HepG2 (cell line): ENCODE measurements at regions not wholly inside any gene's neighbourhood (a gene's known extent, or its start where the extent isn't known, plus 50 kb on each side); places are given as distances from the start of the nearest gene placed in this dataset.

ENCODE experiments used
- ATF7-NPFF ChIP-seq: sonication (generic); formaldehyde crosslinking; IDR thresholded peaks from 2 replicates; pipeline ENCODE4 v1.8.1; 2023; ENCODE audit warnings: mild to moderate bottlenecking, low read depth, missing genetic modification reagents, moderate library complexity
- CBX5 ChIP-seq: sonication (generic); formaldehyde crosslinking; IDR thresholded peaks from 2 replicates; pipeline ENCODE4 v1.4.0; 2020; ENCODE audit warnings: missing genetic modification reagents, borderline replicate concordance
- MBNL3 ChIP-seq: fragments of 250-450 bp; sonication (Bioruptor Pico); conservative IDR thresholded peaks from 2 replicates; pipeline ENCODE4 v1.8.0; 2022; ENCODE audit warnings: mild to moderate bottlenecking, inconsistent platforms
- MEF2D ChIP-seq: sonication (generic); formaldehyde crosslinking; IDR thresholded peaks from 2 replicates; pipeline ENCODE4 v1.5.1; 2020; ENCODE audit warnings: mild to moderate bottlenecking, missing genetic modification reagents
- MTF1 ChIP-seq: sonication (generic); formaldehyde crosslinking; IDR thresholded peaks from 2 replicates; pipeline ENCODE4 v1.5.0; 2020; ENCODE audit warnings: missing genetic modification reagents
- NCOR1 ChIP-seq: fragments of 200-600 bp; sonication (generic); IDR thresholded peaks from 2 replicates; pipeline ENCODE4 v1.7.0; 2017; ENCODE audit warnings: antibody characterized with exemption, low read length, borderline replicate concordance
- POGZ ChIP-seq: sonication (generic); formaldehyde crosslinking; IDR thresholded peaks from 2 replicates; pipeline ENCODE4 v1.4.0; 2020; ENCODE audit warnings: mild to moderate bottlenecking, missing genetic modification reagents
- RORA ChIP-seq: sonication (generic); formaldehyde crosslinking; IDR thresholded peaks from 2 replicates; pipeline ENCODE4 v1.5.0; 2020; ENCODE audit warnings: mild to moderate bottlenecking, missing genetic modification reagents, moderate library complexity
- SP4 ChIP-seq: sonication (generic); formaldehyde crosslinking; IDR thresholded peaks from 2 replicates; pipeline ENCODE4 v1.8.1; 2023; ENCODE audit warnings: mild to moderate bottlenecking, missing genetic modification reagents
- XBP1 ChIP-seq: sonication (generic); formaldehyde crosslinking; IDR thresholded peaks from 2 replicates; pipeline ENCODE4 v1.5.0; 2020; ENCODE audit warnings: missing genetic modification reagents
- ZFP36 ChIP-seq: fragments of 150-350 bp; IDR thresholded peaks from 2 replicates; pipeline ENCODE4 v1.6.1; 2018; ENCODE audit warnings: borderline replicate concordance, low read length, low read depth; ENCODE audit not compliant: partially characterized antibody
- ZFX ChIP-seq: sonication (generic); formaldehyde crosslinking; IDR thresholded peaks from 2 replicates; pipeline ENCODE4 v1.4.0; 2020; ENCODE audit warnings: mild to moderate bottlenecking, low read depth, missing genetic modification reagents, moderate library complexity
- ZMYM3 ChIP-seq: sonication (generic); formaldehyde crosslinking; IDR thresholded peaks from 2 replicates; pipeline ENCODE4 v1.5.1; 2020; ENCODE audit warnings: mild to moderate bottlenecking, missing genetic modification reagents
- ZNF333 ChIP-seq: sonication (generic); formaldehyde crosslinking; IDR thresholded peaks from 2 replicates; pipeline ENCODE4 v1.4.0; 2020; ENCODE audit warnings: mild to moderate bottlenecking, missing genetic modification reagents, borderline replicate concordance
- ZNF33A ChIP-seq: sonication (generic); formaldehyde crosslinking; IDR thresholded peaks from 2 replicates; pipeline ENCODE4 v1.5.1; 2020; ENCODE audit warnings: missing genetic modification reagents, mild to moderate bottlenecking, moderate library complexity, borderline replicate concordance
- ZNF441 ChIP-seq: sonication (generic); formaldehyde crosslinking; IDR thresholded peaks from 2 replicates; pipeline ENCODE4 v1.7.0; 2021; ENCODE audit warnings: missing genetic modification reagents, borderline replicate concordance
- ZNF768 ChIP-seq: sonication (generic); formaldehyde crosslinking; IDR thresholded peaks from 2 replicates; pipeline ENCODE4 v1.4.0; 2020; ENCODE audit warnings: missing genetic modification reagents
- TF ChIP-seq, protein P1 (sequence below): sonication (generic); formaldehyde crosslinking; IDR thresholded peaks from 2 replicates; pipeline ENCODE4 v1.5.0; 2020; ENCODE audit warnings: missing genetic modification reagents
- TF ChIP-seq, protein P2 (sequence below): sonication (generic); formaldehyde crosslinking; IDR thresholded peaks from 2 replicates; pipeline ENCODE4 v1.8.0; 2022; ENCODE audit warnings: mild to moderate bottlenecking, missing genetic modification reagents, borderline replicate concordance
- TF ChIP-seq, protein P3 (sequence below): sonication (generic); formaldehyde crosslinking; IDR thresholded peaks from 2 replicates; pipeline ENCODE4 v1.8.0; 2022; ENCODE audit warnings: missing genetic modification reagents, low read depth, mild to moderate bottlenecking, borderline replicate concordance
- TF ChIP-seq, protein P4 (sequence below): sonication (generic); formaldehyde crosslinking; IDR thresholded peaks from 2 replicates; pipeline ENCODE4 v1.5.0; 2020; ENCODE audit warnings: mild to moderate bottlenecking, low read depth, missing genetic modification reagents, borderline replicate concordance
- TF ChIP-seq, protein P5 (sequence below): IDR thresholded peaks from 2 replicates; pipeline ENCODE4 v1.6.1; 2018; ENCODE audit warnings: missing genetic modification reagents
- TF ChIP-seq, protein P6 (sequence below): sonication (generic); formaldehyde crosslinking; IDR thresholded peaks from 2 replicates; pipeline ENCODE4 v1.4.0; 2020; ENCODE audit warnings: missing genetic modification reagents
- TF ChIP-seq, protein P7 (sequence below): sonication (generic); formaldehyde crosslinking; IDR thresholded peaks from 2 replicates; pipeline ENCODE4 v1.5.1; 2020; ENCODE audit warnings: missing genetic modification reagents, mild to moderate bottlenecking, borderline replicate concordance

DNA sequence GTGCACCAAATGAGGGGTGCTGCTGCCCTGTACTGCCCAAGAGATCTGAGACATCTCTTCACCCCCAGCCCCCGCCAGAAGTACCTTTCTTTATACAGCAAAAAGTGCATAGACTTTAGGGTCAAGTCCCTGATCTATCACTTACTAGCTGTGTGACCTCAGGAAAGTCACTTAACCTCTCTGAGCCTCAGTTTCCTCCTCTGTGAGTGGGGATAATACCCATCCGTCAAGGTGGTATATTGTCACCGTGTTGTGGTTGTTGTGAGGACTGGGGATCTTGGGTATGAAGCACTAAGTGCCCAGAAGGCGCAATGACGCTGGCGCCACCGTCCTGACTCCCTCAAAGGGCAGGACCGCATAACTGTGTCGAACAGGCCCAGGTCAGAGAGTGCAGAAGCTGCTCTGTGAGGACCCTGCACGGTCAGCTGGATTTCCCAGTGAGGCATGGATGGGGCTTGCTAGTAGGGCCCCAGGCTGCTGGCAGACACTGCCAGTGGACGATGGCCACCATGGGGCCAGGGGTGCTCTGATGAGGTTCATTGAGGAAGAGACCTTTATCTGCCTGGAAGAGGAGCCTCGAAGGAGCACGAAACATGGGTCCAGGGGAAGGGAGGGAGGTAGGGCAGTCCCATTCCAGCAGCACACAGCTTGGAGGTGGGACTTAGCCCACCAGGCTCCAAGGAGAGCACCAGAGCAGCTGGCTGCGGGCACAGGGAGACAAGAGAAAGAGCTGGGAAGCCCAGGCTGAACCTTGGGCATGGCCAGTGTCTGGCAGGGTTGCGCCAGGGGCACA, 61.8 kb upstream of the LAPTM4A start (continued):
- TF ChIP-seq MBNL3 (CRISPR knock-in tag), result no peak
- TF ChIP-seq, protein P1, sequence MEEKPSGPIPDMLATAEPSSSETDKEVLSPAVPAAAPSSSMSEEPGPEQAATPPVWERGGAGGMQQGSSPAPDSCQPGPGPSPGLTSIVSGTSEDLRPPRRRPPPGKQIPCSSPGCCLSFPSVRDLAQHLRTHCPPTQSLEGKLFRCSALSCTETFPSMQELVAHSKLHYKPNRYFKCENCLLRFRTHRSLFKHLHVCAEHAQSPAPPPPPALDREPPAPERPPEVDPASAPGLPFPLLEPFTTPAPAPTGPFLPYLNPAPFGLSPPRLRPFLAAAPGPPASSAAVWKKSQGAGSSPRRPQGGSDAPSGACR (CRISPR knock-in tag), result no peak
- TF ChIP-seq, protein P2, sequence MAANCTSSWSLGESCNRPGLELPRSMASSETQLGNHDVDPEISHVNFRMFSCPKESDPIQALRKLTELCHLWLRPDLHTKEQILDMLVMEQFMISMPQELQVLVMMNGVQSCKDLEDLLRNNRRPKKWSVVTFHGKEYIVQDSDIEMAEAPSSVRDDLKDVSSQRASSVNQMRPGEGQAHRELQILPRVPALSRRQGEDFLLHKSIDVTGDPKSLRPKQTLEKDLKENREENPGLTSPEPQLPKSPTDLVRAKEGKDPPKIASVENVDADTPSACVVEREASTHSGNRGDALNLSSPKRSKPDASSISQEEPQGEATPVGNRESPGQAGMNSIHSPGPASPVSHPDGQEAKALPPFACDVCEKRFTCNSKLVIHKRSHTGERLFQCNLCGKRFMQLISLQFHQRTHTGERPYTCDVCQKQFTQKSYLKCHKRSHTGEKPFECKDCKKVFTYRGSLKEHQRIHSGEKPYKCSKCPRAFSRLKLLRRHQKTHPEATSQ (CRISPR knock-in tag), result no peak
- no peak for TF ChIP-seq POGZ (CRISPR knock-in tag)
- peak; percentile 86 for TF ChIP-seq ZMYM3 (CRISPR knock-in tag)
- no peak for TF ChIP-seq XBP1 (CRISPR knock-in tag)
- no peak for TF ChIP-seq CBX5 (CRISPR knock-in tag)
- TF ChIP-seq, protein P3, sequence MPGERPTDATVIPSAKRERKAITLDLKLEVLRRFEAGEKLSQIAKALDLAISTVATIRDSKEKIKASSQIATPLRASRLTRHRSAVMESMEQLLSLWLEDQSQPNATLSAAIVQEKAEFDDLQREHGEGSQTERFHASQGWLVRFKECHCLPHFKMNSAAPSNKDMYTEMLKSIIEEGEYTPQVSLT (CRISPR knock-in tag), result no peak
- TF ChIP-seq, protein P4, sequence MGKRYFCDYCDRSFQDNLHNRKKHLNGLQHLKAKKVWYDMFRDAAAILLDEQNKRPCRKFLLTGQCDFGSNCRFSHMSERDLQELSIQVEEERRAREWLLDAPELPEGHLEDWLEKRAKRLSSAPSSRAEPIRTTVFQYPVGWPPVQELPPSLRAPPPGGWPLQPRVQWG (CRISPR knock-in tag), result no peak
- TF ChIP-seq ZNF768 (CRISPR knock-in tag), result peak; percentile 96
- TF ChIP-seq, protein P5, sequence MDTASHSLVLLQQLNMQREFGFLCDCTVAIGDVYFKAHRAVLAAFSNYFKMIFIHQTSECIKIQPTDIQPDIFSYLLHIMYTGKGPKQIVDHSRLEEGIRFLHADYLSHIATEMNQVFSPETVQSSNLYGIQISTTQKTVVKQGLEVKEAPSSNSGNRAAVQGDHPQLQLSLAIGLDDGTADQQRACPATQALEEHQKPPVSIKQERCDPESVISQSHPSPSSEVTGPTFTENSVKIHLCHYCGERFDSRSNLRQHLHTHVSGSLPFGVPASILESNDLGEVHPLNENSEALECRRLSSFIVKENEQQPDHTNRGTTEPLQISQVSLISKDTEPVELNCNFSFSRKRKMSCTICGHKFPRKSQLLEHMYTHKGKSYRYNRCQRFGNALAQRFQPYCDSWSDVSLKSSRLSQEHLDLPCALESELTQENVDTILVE, result no peak
- no peak for TF ChIP-seq ZNF333 (CRISPR knock-in tag)
- TF ChIP-seq NCOR1, result no peak
- TF ChIP-seq, protein P6, sequence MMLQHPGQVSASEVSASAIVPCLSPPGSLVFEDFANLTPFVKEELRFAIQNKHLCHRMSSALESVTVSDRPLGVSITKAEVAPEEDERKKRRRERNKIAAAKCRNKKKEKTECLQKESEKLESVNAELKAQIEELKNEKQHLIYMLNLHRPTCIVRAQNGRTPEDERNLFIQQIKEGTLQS (CRISPR knock-in tag), result no peak
- TF ChIP-seq ZFP36, result no peak
- 0 out of 2 replicates have a peak, but pooled peaks have one; percentile 15 for TF ChIP-seq SP4 (CRISPR knock-in tag)
- TF ChIP-seq RORA, result no peak
- peak; percentile 47; the same call in 1 of the 2 replicates for TF ChIP-seq ATF7-NPFF (CRISPR knock-in tag)
- TF ChIP-seq MEF2D, result no peak
- TF ChIP-seq, protein P7, sequence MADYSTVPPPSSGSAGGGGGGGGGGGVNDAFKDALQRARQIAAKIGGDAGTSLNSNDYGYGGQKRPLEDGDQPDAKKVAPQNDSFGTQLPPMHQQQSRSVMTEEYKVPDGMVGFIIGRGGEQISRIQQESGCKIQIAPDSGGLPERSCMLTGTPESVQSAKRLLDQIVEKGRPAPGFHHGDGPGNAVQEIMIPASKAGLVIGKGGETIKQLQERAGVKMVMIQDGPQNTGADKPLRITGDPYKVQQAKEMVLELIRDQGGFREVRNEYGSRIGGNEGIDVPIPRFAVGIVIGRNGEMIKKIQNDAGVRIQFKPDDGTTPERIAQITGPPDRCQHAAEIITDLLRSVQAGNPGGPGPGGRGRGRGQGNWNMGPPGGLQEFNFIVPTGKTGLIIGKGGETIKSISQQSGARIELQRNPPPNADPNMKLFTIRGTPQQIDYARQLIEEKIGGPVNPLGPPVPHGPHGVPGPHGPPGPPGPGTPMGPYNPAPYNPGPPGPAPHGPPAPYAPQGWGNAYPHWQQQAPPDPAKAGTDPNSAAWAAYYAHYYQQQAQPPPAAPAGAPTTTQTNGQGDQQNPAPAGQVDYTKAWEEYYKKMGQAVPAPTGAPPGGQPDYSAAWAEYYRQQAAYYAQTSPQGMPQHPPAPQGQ (CRISPR knock-in tag), result no peak
- peak; percentile 5; the same call in 1 of the 2 replicates for TF ChIP-seq ZFX (CRISPR knock-in tag)
- no peak for TF ChIP-seq ZNF441
- TF ChIP-seq ZNF33A (CRISPR knock-in tag), result no peak
- TF ChIP-seq MTF1 (CRISPR knock-in tag), result no peak
